GM21723 (cell line): ENCODE measurements at regions not wholly inside any gene's neighbourhood (a gene's known extent, or its start where the extent isn't known, plus 50 kb on each side); places are given as distances from the start of the nearest gene placed in this dataset.

ENCODE experiments used
- ATAC-seq: cut with Tn5 transposase; IDR thresholded peaks from one replicate; pipeline ENCODE4 v1.9.1; 2021; ENCODE audit warnings: mild to moderate bottlenecking, moderate library complexity; ENCODE audit not compliant: unreplicated experiment

DNA sequence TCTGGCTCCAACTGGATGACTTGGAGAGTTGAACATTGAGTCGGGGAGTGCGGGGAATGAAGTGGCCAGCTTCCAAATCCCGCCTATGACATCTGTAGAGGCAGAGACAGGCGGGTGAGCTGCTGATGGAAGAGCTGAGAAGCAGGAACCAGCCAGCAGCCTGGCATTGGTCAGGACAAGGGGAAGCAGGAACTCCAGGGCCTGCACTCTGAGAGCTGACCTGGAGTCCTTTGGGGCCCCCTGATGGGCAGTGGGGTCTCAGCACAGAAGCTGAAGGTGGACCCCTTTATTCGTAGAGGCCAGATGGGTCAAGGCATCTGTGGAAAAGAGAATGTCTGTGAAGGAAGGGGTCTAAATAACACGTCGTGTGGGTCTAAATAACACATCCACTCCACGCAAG is 57.0 kb downstream of the SEC61G start:
- ATAC-seq = no peak

- no peak for ATAC-seq
Measured at GRCh38 chr7:54699715-54700114, 59.3 kb downstream of the SEC61G start.

GRCh38 chr7:54697659-54698186 is 61.3 kb downstream of the SEC61G start:
- no peak for ATAC-seq

DNA sequence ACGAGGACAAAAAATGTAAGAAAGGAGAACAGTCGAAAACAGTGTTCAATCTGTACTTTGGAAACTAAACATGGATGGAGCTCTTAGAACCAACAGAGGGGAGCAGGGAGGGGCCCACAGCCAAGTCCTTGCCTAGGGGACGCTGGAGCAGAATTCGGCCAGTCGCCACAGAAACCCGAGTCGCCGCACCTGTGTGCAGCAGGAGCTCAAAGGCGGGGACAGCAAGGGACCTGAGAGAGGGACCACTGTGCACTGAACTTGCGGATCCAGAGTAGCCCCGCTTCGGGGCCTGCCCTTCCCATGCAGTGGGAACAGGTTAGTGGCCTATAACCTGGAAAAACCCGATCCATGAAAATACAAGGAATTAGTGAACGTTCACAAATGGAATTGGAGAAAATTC is 68.1 kb downstream of the SEC61G start:
- no peak for ATAC-seq

DNA sequence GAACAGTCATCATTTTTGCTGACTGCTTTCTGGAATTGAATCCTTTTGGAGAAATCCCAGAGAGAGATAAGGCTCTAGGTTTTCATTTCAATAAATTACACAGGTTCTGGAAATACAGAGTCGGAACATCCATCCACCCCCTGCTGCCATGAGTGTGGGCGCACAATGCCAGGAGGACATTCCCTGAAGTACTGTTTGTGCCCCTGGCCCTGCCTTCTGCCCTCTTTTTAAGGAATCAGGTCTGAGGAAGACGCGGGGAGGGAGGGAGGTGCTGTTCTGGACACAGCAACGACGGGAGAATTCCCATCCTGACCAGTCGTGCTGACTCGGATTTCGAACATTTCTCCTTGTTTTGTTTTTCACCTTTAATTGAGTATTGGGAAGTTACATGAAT is 69.0 kb downstream of the SEC61G start:
- no peak for ATAC-seq

DNA sequence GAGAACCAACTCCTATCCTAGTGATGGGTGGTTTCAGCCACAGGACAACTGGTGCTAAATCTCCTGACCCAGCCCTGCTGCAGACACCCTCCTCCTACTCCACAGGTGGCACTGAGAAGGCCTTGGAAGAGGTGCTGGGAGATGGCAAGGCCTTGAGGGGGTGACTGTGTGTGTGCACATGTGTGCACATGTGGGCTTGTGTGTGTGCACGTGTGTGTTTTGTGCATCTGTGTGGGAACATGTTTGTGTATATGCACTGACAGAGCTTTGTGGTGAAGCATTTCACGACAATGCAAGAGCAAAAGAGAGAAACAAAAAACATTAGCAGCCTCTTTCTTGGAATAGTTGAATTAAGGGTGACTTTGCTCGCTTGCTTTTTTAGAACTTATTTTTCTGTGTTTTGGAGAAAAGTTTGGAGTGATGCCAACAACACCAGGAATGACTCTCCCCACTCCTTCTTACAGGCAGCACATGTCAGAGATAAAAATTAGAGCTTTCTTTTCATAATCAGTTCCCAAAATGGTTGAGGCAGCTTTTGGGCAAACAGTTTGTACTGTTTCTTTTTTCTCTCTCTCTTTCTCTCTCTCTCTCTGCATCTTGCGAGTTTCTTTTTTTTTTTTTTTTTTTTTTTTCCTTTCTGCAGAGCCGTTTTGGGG is 69.5 kb downstream of the SEC61G start:
- no peak for ATAC-seq

DNA sequence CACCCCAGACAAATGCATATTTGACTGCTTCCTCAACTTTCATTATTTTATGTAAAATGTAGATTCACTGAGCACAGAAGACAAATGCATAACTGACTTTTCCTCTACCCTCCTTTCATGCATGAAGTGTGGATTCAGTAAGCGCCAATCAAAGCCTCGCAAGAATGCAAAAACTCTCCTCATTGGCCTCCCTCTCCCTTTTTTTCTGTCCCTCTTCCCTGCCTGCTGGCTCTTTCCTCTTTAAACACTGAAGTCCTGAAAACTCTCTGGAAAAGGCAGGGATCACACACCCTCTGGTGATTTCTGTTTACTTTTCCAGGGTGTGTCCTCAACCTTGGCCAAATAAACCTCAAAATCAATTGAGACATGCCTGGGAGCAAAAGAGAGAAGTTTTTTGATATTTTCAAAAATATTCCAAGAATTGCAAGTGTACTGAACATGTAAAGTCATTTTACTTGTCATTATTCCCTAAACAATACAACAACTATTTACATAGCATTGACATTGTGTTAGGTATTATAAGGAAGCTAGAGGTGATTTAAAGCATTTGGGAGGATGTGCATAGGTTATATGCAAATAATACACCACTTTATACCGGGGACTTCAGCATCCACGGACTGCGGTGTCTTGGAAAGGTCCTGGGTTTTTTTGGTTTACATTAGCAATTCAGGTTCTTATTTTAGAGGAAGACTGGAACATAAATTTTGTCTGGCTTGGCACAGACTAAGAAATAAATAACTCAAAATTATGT is 71.4 kb downstream of the SEC61G start:
- no peak for ATAC-seq

- ATAC-seq = no peak
Measured at GRCh38 chr7:54680377-54681005, 78.5 kb downstream of the SEC61G start.

DNA sequence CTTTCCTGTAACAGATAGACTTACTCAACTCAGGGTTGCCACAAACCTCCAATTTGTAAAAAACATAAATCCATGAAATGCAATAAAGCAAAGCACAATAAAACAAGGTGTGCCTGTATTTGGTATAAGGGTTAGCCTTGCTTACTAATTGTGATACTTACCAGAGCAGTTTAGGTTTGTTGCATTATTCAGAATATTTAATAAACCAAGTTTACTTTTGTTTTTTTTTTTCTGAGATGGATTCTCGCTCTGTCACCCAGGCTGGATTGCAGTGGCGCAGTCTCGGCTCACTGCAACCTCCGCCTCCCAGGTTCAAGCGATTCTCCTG is 79.6 kb downstream of the SEC61G start:
- ATAC-seq = no peak

GRCh38 chr7:54678763-54679489 is 80.1 kb downstream of the SEC61G start:
- ATAC-seq = no peak

DNA sequence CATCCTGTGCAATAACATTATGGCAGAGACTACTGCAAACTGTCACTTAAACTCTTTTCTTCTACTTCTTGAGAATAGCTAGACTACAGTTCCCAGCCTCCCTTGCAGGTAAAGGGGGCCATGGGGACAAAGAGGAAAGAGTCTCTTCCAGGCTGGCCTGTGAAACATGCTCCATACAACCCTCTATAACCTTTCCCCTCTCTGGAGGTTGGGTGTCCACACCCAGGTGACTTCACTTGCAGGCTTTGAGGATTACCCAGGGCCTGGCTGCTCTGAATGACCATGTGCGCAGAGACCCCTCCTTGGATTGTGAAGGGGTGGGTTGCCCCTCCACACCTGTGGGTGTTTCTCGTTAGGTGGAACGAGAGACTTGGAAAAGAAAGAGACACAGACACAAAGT is 84.1 kb downstream of the SEC61G start:
- ATAC-seq = no peak

GRCh38 chr7:54672519-54672918 is 86.5 kb downstream of the SEC61G start:
- ATAC-seq = no peak

GRCh38 chr7:54664235-54665228 is 94.5 kb downstream of the SEC61G start:
- peak; percentile 90 for ATAC-seq

- no peak for ATAC-seq
Measured at GRCh38 chr7:54663603-54664234, 95.3 kb downstream of the SEC61G start.

- no peak for ATAC-seq
Measured at GRCh38 chr7:54663186-54663585, 95.8 kb downstream of the SEC61G start.

DNA sequence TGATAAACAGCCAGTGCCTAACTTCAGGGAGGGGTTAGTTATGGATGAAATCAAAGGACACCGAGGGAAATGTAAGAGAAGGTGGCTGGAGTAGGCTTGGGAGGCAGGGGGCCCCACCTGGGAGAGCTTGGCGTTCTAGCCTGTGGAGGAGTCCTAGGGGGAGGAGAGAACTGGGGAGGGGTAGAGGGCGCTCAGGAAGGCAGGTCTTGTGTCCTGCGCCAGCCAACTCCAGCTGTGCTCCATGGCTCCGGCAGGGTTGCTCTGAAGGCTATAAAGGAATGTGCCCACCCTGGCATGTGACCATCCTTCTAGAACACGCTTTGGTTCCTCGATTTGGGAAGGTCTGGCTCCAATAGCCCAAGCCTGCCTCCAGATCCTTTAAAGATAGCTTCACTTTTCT is 96.3 kb downstream of the SEC61G start:
- ATAC-seq = no peak

DNA sequence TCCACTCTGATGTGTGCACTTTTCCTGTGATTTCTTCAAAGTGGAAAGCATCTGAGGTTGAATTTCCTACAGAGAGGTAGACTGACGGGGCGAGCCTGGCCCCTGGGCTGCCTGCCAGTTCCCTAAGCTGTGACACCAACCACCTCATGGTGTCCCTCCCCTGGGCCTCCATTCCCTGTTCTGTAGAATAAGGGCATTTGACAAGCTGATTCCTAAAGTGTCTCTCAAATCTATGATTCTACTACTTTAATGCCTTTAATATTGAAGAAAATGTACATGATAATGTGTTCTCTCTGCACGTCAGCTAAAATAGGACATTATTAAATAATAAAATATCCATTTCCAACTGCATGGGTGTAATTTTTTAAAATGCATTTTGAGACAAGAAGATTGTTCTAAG is 105.1 kb downstream of the SEC61G start:
- ATAC-seq = no peak

- no peak for ATAC-seq
Measured at GRCh38 chr7:54643064-54643463, 100.9 kb downstream of the VSTM2A start.

DNA sequence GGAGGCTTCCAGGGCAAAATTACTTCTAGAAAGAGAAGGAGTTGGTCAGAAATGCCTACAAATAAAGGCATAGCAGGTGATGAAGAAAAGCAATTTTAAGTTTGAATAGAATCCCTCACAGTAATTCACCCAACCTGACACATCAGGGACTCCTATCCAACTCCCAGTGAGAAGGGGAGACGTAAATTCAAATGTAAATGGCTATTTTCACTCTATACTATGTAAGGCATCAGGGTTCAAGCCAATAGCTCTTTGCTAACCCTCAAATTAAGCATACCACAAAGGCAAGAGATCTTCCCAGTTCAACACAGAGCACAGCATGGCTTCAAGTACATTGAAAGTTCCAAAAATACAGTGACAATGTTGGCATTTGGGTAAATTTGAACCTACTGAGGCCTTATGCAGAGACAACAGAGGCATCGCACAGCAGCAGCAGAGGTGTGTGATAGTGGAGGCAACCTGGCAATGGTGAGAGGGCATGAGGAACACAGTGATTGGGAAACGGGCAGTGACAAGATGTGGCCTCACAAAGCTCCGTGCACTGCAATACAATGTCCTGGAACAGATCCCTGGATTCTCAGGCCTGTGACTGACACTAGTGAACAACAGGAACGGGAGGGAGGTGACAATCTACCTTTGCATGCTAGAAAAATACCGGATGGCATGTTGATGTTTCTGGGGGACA is 95.7 kb downstream of the VSTM2A start:
- ATAC-seq = no peak
